IPS-15b (cell line): ENCODE measurements at regions not wholly inside any gene's neighbourhood (a gene's known extent, or its start where the extent isn't known, plus 50 kb on each side); places are given as distances from the start of the nearest gene placed in this dataset.

Experiments used
- H3K27me3 ChIP-seq: one replicate; pipeline ENCODE4 v1.6.1; 2013; ENCODE audit warnings: low read length; ENCODE audit not compliant: control insufficient read depth, insufficient read depth
- H3K36me3 ChIP-seq: one replicate; pipeline ENCODE4 v1.6.1; 2013; ENCODE audit warnings: low read length; ENCODE audit not compliant: control insufficient read depth, insufficient read depth
- H3K4me1 ChIP-seq: one replicate; pipeline ENCODE4 v1.6.1; 2013; ENCODE audit warnings: mild to moderate bottlenecking, low read length; ENCODE audit not compliant: control insufficient read depth, insufficient read depth
- H3K4me3 ChIP-seq: one replicate; pipeline ENCODE4 v1.5.1; 2013; ENCODE audit warnings: low read depth, low read length
- H3K9ac ChIP-seq: one replicate; pipeline ENCODE4 v1.6.1; 2013; ENCODE audit warnings: low read depth, mild to moderate bottlenecking, low read length
- H3K9me3 ChIP-seq: one replicate; pipeline ENCODE4 v1.6.1; 2013; ENCODE audit warnings: mild to moderate bottlenecking, low read length; ENCODE audit not compliant: control insufficient read depth, insufficient read depth

DNA sequence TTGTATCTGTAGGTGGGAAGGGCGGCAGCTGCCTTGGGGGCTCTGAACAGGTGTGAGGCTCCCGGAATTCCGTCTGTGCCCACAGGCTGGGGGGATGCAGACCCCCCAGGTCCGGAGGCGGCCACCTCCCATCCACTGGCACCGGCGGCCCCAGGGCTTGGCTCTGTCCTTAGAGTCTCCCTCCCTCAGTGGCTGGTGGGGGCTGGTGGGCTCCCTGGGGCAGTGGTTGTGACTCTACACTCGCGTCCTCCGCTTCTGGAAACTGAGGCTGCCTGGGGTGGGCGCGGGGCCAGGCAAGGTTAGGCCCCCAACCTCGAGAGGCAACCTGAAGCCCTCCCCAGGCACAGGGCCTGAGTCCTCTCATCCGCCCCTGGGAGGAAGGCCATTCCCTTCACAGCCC, 1305.4 kb downstream of the BRD1 start:
- Histone ChIP-seq H3K4me1 (no peaks in the 10 kb centered on the region), H3K27me3 (no peaks in the 10 kb centered on the region)

DNA sequence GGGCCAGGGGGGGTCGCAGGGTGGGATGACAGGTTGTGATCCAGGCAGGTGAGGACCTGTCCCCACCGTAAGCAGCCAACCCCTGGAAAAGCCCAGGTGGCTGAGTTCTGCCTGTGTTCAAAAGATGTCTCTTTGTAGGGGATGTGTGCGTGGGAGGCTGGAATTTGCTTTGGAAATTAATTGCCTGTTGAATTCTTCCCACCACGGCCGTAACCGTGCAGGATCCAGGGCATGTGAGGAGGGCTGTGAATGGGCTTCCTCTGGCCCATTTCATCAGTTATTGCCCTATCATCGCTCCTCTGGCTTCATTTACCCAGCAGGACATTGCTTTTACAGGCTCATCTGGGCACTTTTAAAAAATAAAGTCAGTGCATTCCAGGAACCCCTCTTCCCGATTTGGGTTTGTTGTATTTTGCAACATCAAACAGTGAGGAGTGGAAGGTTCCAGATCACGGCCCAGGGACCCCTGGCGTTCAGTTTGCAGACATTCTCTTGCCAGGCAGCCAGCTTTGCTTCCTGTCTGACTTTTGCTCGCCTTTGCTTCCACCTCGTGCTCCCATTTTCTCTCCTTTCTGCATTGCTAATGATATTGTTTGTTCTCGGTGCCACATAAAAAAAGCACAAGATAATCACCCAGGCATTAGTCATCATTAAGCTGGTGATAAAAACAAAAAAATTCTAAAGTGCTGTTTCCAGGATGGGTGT, 1306.6 kb downstream of the BRD1 start:
- H3K4me1 ChIP-seq: no peaks in the 10 kb centered on the region
- no peaks in the 10 kb centered on the region for H3K27me3 ChIP-seq
- H3K9ac ChIP-seq: no peak overlapping the region
- H3K9me3 ChIP-seq: no peaks in the 10 kb centered on the region
- peaks cover 13% of the 10 kb centered on the region for H3K36me3 ChIP-seq
- H3K4me3 ChIP-seq: no peak overlapping the region

More for the DNA sequence above, 1305.4 kb downstream of the BRD1 start:
- Histone ChIP-seq H3K9me3 (no peaks in the 10 kb centered on the region), H3K36me3 (peaks cover 8% of the 10 kb centered on the region), H3K4me3 (no peak overlapping the region), H3K9ac (no peak overlapping the region)

DNA sequence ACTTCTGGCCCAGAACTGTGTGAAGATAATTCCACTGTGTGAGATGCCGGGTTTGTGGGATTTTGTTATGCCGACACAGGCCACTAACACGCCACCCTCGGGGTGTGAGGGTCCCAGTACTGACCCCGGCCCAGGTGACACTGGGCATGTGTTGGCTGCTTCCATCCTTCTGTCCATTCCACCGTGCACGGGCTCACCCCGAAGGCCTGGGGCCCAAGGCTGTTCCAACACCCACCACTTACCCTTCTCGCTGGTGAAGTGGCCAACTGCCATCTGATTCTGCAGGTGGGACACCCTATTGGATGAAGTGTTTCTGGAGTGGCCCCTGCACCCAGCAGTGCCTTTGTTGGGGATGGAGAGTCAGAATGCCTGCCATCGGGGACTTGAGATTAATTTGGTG, 1307.5 kb downstream of the BRD1 start:
- Histone ChIP-seq H3K9ac (no peak overlapping the region), H3K36me3 (peaks cover 13% of the 10 kb centered on the region), H3K27me3 (no peaks in the 10 kb centered on the region), H3K9me3 (no peaks in the 10 kb centered on the region), H3K4me3 (no peak overlapping the region), H3K4me1 (no peaks in the 10 kb centered on the region)

DNA sequence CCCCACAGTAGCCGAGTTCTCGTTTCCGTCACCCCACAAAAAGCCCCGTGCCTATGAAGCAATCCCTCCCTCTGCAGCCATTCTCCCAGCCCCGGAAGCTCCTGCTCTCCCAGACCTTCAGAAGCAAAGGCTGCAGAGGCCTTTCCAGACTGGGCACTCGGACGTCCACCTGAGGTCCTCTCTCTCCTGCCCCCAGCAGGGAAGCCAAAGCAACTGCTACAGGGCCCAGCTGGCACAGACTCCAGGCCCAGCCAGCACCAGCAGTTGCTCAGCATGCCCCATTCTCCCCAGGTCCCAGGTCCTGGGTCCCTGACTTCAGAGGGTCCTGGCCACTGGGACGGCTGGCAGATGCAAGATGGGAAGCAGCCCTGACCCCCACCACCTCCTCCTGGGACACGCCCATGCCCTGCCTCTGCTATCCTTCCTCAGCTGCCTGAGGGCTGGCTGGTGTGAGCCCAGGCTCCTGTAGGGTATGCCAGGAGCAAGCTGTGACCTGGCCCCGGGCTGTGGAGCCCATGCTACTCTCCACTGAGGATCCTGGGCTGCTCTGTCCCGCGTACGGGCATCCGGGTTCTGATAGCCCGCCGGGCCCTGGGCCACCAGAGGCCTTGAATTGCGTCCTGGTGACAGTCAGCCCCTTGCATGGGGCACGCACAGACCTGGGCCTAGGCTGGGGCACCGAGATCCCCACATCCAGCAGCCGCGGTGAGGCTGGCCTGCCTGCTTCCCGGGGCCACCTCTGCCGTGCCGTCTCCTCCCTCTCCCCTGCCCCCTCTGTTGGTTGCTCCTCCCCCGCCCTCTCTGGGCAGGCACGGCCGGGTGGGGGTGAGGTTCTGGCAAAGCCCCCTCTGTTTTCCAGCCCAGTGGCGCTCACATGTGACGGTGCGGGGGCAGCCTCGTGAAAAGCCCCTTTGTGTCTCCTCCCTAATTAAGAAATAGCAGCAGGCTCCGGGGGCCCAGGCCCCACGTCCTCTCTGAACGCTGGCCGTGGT, 1310.3 kb downstream of the BRD1 start:
- H3K9ac ChIP-seq: no peak overlapping the region
- H3K4me1 ChIP-seq: no peaks in the 10 kb centered on the region
- no peak overlapping the region for H3K4me3 ChIP-seq
- peaks cover 9% of the 10 kb centered on the region for H3K36me3 ChIP-seq
- no peaks in the 10 kb centered on the region for H3K27me3 ChIP-seq
- no peaks in the 10 kb centered on the region for H3K9me3 ChIP-seq

DNA sequence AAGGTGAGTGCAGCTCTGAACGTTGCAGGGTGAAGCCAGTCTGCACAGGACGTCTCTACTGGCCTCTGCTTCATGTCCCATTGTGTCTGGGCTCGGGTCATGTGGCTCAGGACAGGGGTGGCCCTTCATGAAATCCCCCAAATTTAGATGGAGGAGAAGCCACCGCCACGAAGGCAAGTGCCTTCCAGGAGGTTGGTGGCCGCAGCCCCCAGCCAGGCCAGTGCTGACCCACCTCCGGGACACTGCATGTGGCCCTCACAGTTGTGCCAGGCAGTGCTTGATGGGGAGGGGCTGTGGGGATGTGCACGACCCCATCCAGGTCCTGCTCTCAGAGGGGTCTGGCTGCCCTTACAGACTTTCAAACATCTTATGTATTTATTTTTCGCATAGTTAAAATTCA, 1311.1 kb downstream of the BRD1 start:
- no peak overlapping the region for H3K4me3 ChIP-seq
- no peaks in the 10 kb centered on the region for H3K4me1 ChIP-seq
- peaks cover 14% of the 10 kb centered on the region for H3K36me3 ChIP-seq
- no peaks in the 10 kb centered on the region for H3K27me3 ChIP-seq
- H3K9ac ChIP-seq: no peak overlapping the region
- no peaks in the 10 kb centered on the region for H3K9me3 ChIP-seq

DNA sequence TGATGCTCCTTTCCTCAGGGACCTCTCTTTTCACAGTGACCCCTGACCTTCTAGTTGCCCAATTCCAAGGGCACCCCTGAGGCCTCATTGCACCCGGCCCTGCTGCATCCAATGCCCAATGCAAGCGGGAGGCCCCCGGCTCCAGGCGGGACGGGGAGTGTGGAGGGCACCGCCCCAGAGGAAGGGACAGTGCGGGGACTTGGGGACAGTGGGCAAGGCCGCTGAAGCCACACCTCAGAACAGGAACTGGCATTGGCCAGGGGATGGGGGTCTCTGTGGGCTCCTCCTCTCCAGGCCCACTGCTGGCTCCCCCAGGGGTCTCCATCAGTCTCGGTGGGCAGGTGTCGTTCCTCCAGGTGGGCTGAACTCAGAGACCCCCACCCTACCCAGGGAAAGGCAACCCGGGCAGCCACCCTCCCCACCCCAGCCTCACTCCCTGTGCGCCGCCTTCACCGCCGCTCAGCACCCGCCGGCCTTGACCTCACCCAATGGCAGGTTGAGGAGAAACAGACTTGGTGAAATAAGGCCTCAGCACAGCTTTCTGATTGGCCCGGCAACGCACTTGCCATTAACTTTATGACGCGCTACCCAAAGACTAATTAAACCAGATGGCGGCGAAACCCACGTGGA, 1312.0 kb downstream of the BRD1 start:
- Histone ChIP-seq H3K9ac (no peak overlapping the region), H3K36me3 (peaks cover 14% of the 10 kb centered on the region), H3K4me3 (no peak overlapping the region), H3K4me1 (peaks cover under 1% of the 10 kb centered on the region), H3K27me3 (no peaks in the 10 kb centered on the region), H3K9me3 (no peaks in the 10 kb centered on the region)

DNA sequence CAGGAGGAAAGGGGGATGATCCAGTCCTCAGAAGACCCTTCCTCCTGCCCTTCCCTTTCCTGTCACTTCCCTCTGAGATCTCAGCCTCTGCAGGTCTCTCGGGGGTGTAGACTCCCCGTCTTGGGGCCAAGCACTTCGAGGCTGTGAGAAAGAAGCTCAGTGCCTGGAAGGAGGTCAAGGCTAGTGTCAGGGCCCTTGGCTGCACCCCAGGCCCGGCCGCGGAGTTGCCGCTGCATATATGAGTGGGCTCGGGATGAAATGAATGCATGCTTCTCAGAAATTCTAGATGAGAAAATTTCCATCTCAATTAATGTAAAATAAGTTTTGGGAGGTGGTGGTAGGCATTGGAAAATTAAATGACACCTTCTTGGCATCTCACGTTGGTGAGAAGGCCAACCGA, 1313.7 kb downstream of the BRD1 start:
- Histone ChIP-seq H3K9ac (no peak overlapping the region), H3K4me1 (peaks cover 6% of the 10 kb centered on the region), H3K4me3 (no peak overlapping the region), H3K27me3 (no peaks in the 10 kb centered on the region), H3K36me3 (peaks cover 10% of the 10 kb centered on the region), H3K9me3 (no peaks in the 10 kb centered on the region)

DNA sequence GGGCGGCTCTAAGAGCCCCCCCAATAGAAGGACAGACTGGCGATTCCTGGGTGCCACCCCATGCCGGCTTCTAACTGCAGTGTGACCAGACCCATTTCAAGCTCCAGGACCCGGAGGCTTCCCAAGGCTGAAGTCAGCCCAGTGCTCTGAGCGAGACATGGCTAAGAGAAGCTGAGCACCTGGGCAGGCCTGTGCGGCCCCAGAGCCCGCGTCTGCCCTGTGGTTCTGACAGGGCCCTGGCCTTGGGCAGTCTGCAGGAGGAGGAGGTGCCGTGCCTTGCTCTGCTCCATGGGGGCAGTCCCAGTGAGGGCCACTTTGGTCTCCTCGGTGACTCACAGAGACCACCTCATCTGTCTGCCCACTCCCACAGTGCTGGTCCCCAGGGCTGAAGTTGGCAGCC, 1314.2 kb downstream of the BRD1 start:
- H3K4me1 ChIP-seq: peaks cover 6% of the 10 kb centered on the region
- H3K36me3 ChIP-seq: peaks cover 10% of the 10 kb centered on the region
- H3K9ac ChIP-seq: no peak overlapping the region
- no peak overlapping the region for H3K4me3 ChIP-seq
- H3K27me3 ChIP-seq: no peaks in the 10 kb centered on the region
- H3K9me3 ChIP-seq: no peaks in the 10 kb centered on the region

DNA sequence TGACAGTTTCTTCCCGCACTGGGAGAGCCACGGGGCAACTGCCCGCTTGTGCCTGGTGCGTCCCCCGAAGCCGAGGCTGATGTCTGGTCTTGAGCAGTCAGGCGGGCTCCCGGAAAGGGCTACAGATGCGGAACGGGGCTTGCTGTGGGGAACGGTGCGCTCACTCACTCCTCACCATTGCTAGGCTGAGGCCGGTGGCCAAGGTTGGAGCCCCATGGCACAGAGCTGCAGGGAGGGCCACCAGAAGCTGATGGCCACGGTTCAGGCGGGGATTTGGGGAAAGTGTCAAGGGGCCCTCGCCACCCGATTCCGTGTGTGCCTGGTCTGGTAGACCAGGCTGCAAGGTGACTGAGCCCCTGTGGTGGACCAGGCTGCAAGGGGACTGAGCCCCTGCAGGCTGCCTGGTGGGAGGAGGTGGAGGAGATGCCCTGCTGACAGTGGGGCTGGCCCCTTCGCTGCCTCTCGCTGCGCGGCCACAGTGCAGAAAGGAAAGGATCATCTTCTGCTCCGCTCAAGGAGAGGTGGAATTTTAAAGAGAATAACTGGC, 1315.8 kb downstream of the BRD1 start:
- Histone ChIP-seq H3K4me1 (peaks cover 6% of the 10 kb centered on the region), H3K27me3 (no peaks in the 10 kb centered on the region), H3K36me3 (peaks cover 8% of the 10 kb centered on the region), H3K9ac (no peak overlapping the region), H3K4me3 (no peak overlapping the region), H3K9me3 (no peaks in the 10 kb centered on the region)

DNA sequence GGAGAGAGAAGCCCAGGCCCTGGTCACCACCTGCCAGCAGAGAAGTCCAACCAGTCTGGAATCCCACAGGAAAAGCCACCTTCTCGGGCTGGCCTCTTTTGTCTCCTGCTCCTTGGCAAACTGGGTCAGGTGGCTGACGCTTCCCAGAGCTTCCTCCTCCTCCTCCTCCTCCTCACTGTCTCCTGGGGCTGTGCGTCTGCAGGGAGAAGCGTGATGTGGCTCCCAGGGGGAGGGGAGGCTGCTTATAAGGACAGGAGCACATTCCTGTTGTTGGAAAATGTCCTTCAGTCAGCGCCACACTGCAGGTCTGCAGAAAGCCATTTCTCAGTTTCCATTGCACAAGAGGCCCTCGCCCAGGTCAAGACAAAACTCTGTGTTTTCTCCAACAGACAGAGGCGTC, 1316.5 kb downstream of the BRD1 start:
- Histone ChIP-seq H3K4me1 (peaks cover 6% of the 10 kb centered on the region), H3K36me3 (peaks cover 9% of the 10 kb centered on the region), H3K27me3 (no peaks in the 10 kb centered on the region), H3K9ac (no peak overlapping the region), H3K9me3 (no peaks in the 10 kb centered on the region), H3K4me3 (no peak overlapping the region)

DNA sequence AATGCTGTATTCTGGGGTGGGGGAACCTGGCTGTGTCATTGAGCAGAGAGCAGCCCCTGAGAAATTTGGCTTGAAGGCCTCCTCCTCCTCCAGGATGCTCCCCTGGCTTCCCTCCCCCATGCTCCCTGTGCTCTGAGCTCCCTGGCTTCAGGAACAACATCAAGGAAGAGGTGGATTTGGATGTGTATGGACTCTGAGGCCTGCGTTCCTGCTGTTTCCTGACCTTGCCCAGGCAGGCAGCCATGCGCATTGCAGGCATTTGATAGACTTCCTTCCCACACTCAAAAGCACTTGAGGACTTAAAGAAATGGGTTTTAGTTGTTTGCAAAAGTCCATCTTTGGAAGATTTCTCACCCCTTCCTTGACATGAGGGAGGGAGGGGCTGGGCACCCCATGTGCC, 1317.1 kb downstream of the BRD1 start:
- no peak overlapping the region for H3K4me3 ChIP-seq
- H3K27me3 ChIP-seq: no peaks in the 10 kb centered on the region
- no peak overlapping the region for H3K9ac ChIP-seq
- no peaks in the 10 kb centered on the region for H3K9me3 ChIP-seq
- peaks cover 6% of the 10 kb centered on the region for H3K4me1 ChIP-seq
- peaks cover 11% of the 10 kb centered on the region for H3K36me3 ChIP-seq
